Right cardiac atrium (tissue), 5 donors: ENCODE measurements at regions not wholly inside any gene's neighbourhood (a gene's known extent, or its start where the extent isn't known, plus 50 kb on each side); places are given as distances from the start of the nearest gene placed in this dataset.

Experiments used
- ATAC-seq, 2 donors: fragments of 200-7000 bp; cut with Tn5 transposase; one replicate each; pipeline versions ENCODE4 v1.8.0 to v1.9.1; 2020; ENCODE audit warnings: moderate library complexity in 2 of 2, mild to moderate bottlenecking in 1 of 2
- DNase-seq, 3 donors: peaks; one replicate each; pipeline ENCODE4 v3.0.0-alpha.2; 2020
- H3K27ac ChIP-seq: one replicate; pipeline ENCODE4 v1.5.1; 2013; ENCODE audit warnings: mild to moderate bottlenecking, low read length, control low read depth, moderate library complexity
- H3K27me3 ChIP-seq: one replicate; pipeline ENCODE4 v1.6.1; 2013; ENCODE audit not compliant: control insufficient read depth, insufficient read depth
- H3K4me1 ChIP-seq: one replicate; pipeline ENCODE4 v1.6.1; 2013; ENCODE audit warnings: low read length; ENCODE audit not compliant: control insufficient read depth, insufficient read depth
- H3K4me3 ChIP-seq: one replicate; pipeline ENCODE4 v1.5.1; 2013; ENCODE audit warnings: low read length, control low read depth
- H3K9me3 ChIP-seq: one replicate; pipeline ENCODE4 v1.6.1; 2013; ENCODE audit warnings: low read length; ENCODE audit not compliant: control insufficient read depth
- WGBS: extraction: QIAGEN DNeasy Blood & Tissue Kit; methylation state at CpG from one replicate; pipeline ENCODE4 v1.1.7; 2013; 5-methylcytosine and 5-hydroxymethylcytosine counted together
- intact Hi-C, 4 donors: fragments of 100-400 bp; cut with DNase I; formaldehyde crosslinking; loops; one replicate each; pipeline versions ENCODE4 v1.11.0 to v1.14.0; 2022 to 2023
- donor health status: healthy with polysubstance abuse.
- donor health status: DM: no; HTN: yes; CAD: no.
- donor health status: DM: no; HTN: no; CAD: no.
- donor health status: DM: no; HTN: yes; CAD: no; lungs with severe emphysema.
- donor health status: DM: yes; HTN: yes; CAD: no.

GRCh38 chr3:167958141-167958540 is 137.6 kb downstream of the GOLIM4 start:
- H3K4me1 ChIP-seq, result no peaks in the 10 kb centered on the region
- no peak for ATAC-seq
- intact Hi-C loops, result no loop called here
- H3K27ac ChIP-seq, result no peak overlapping the region
- DNase-seq, result no peak
- H3K9me3 ChIP-seq, result no peaks in the 10 kb centered on the region
- H3K4me3 ChIP-seq, result no peak overlapping the region
- H3K27me3 ChIP-seq, result no peaks in the 10 kb centered on the region
- WGBS, result 21% methylated on average over 1 of the region's 1 CpG

GRCh38 chr3:167952969-167953368 is 142.8 kb downstream of the GOLIM4 start:
- Histone ChIP-seq H3K27me3 (no peaks in the 10 kb centered on the region), H3K4me3 (no peak overlapping the region), H3K27ac (no peak overlapping the region), H3K4me1 (no peaks in the 10 kb centered on the region), H3K9me3 (no peaks in the 10 kb centered on the region)
- intact Hi-C loops, result no loop called here
- DNase-seq, result no peak
- 80% methylated on average over 4 of the region's 4 CpGs for whole genome bisulfite sequencing
- ATAC-seq, result no peak

DNA sequence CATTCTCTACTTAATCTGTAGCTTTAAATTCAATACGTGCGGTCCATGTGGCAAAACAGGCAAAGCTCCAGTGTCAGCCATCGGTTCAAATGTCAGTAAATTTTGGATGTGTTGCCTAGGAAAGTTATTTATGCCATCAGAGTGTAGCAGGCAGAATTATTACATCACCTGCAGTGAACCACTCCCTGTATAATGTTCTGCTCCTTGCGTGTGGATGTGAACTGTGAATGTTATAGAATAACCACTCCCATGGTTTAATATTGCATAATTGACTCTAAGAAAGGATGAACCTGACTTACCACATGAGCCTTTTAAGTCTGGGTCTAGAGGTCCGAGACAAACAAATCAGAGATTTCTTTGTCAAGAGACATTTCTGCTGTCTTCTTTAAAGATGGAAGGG is 145.5 kb downstream of the GOLIM4 start:
- Histone ChIP-seq H3K4me3 (no peak overlapping the region), H3K4me1 (no peaks in the 10 kb centered on the region), H3K9me3 (no peaks in the 10 kb centered on the region), H3K27me3 (no peaks in the 10 kb centered on the region), H3K27ac (no peak overlapping the region)
- intact Hi-C loops, result no loop called here
- 89% methylated on average over 5 of the region's 5 CpGs for WGBS
- DNase-seq (no peak), ATAC-seq (no peak)

DNA sequence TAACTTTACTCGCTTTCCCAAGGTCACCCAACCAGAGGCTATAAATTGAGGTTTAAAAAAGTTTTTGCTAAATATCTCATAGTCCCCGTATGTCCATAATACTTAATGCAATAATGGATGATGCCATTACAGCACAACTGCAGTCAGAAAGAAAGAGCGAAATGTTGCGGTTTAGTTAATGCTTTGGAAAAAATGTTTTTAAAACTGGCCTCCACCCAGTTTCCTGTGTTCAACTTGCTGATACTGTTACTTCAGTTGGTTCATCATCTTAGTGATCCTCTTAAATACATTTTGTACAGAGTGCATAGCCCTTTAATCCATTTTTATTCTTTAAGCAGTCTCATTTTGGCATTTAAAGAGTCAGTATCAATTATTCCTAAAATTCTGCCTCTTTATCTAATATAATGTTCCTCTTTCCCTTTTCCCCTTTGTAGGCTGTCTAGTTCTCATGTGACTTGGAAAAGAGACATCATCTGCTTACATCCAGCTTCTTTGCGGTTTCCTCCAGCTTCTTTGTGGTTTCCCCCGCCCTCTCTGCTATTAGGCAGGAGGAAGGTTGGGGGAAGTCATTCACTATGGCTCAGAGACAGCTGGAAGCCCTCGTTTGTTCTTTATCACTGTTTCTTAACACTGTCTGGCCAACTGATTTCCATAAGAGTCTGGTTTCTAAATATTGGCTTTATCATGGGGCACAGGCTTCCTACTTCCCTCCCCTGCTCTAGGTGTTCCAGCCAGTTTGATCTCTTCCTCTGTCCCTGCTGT is 154.3 kb downstream of the GOLIM4 start:
- intact Hi-C loops, result no loop called here
- Histone ChIP-seq H3K9me3 (no peaks in the 10 kb centered on the region), H3K27me3 (no peaks in the 10 kb centered on the region), H3K27ac (no peak overlapping the region), H3K4me3 (no peak overlapping the region), H3K4me1 (peaks cover 3% of the 10 kb centered on the region)
- ATAC-seq, result peak; percentile 71 to 83
- 38% methylated on average over 7 of the region's 7 CpGs for WGBS
- peak in 1 of 3 donors; percentile 16 for DNase-seq

DNA sequence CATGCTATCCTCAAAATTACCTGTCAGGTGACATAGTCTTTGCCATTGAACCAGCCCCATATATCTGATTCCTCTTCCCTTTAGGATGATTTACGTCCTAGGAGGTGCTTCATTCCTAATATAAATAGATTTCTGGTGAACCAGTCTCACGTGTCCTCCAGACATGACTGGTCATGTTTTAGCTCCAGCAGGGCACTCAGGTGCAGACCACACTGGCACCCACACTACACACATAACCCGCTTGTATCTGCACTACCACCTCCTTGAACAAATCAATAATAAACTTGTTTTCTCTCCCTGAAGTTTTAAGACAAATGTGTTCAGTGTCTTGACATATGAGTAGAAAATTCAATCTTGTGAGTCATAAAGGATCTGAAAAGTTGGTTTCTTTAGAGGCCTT is 155.5 kb downstream of the GOLIM4 start:
- intact Hi-C loops, result no loop called here
- Histone ChIP-seq H3K27ac (no peak overlapping the region), H3K4me1 (peaks cover 3% of the 10 kb centered on the region), H3K27me3 (no peaks in the 10 kb centered on the region), H3K4me3 (no peak overlapping the region), H3K9me3 (no peaks in the 10 kb centered on the region)
- 90% methylated on average over 3 of the region's 3 CpGs for WGBS
- no peak for ATAC-seq
- no peak for DNase-seq

GRCh38 chr3:167938516-167938915 is 157.2 kb downstream of the GOLIM4 start:
- no peaks in the 10 kb centered on the region for H3K27me3 ChIP-seq
- H3K27ac ChIP-seq, result no peak overlapping the region
- no peak overlapping the region for H3K4me3 ChIP-seq
- no peak for DNase-seq
- H3K4me1 ChIP-seq, result peaks cover 3% of the 10 kb centered on the region
- no peak for ATAC-seq
- no peaks in the 10 kb centered on the region for H3K9me3 ChIP-seq
- intact Hi-C loops, result loop anchor here in 1 of 4 donors (10.0 kb wide), 1 partner anchor 96 kb away; no protein-coding TSS in a partner anchor

DNA sequence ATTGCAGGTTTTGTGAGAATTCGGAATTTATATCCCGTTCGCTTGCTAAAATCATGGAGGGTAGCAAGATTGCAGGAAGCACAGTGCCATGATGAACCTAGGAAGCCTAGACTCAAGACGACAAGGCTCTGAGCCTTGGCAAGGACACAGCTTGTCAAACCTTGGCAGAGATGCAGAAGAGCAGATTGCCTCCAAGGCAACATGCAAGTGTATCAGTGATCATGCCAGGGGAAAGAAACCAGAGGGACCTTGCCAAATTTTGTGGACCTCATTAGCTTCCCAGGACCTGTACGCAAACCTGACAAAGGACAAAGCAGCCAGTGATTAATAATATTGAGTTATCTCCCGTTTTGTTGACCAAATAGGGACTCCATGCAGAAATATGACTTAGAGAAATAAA is 159.7 kb downstream of the GOLIM4 start:
- DNase-seq (peak in 1 of 3 donors; percentile 20), ATAC-seq (peak; percentile 48 to 55)
- H3K27ac ChIP-seq, result no peak overlapping the region
- intact Hi-C loops, result loop anchor here in 1 of 4 donors (10.0 kb wide), 1 partner anchor 99 kb away; no protein-coding TSS in a partner anchor
- H3K4me1 ChIP-seq, result no peaks in the 10 kb centered on the region
- no peaks in the 10 kb centered on the region for H3K27me3 ChIP-seq
- no peak overlapping the region for H3K4me3 ChIP-seq
- H3K9me3 ChIP-seq, result no peaks in the 10 kb centered on the region
- WGBS, result 75% methylated on average over 6 of the region's 6 CpGs

DNA sequence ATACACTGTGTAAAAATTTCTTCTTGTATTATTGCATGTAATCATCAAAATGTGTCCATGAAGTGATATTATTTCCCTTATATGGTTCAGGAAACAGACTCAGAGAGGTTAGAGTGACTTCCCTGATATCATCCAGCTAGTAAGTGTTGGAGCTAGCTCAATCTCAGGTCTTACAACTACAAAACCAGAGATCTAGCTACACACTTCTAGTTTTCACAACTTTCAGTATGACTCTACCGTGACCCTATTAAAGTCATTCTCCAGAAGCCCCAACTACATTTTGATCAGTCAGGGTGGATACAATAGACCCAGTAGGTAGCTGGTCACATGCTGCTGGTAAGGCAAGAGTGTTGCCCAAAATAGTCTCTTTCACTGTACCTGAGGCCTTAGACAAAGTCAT is 165.3 kb downstream of the GOLIM4 start:
- H3K4me1 ChIP-seq, result no peaks in the 10 kb centered on the region
- H3K27ac ChIP-seq, result no peak overlapping the region
- H3K4me3 ChIP-seq, result no peak overlapping the region
- H3K27me3 ChIP-seq, result no peaks in the 10 kb centered on the region
- no peaks in the 10 kb centered on the region for H3K9me3 ChIP-seq
- WGBS, result 95% methylated on average over 1 of the region's 1 CpG
- ATAC-seq (no peak), DNase-seq (no peak)
- intact Hi-C loops, result loop anchor here in 3 of 4 donors (5.0 to 10.0 kb wide), 2 partner anchors 104 to 112 kb away; no protein-coding TSS in a partner anchor

GRCh38 chr3:167929968-167930367 is 165.8 kb downstream of the GOLIM4 start:
- ATAC-seq, result no peak
- Histone ChIP-seq H3K4me3 (no peak overlapping the region), H3K27ac (no peak overlapping the region), H3K4me1 (no peaks in the 10 kb centered on the region), H3K9me3 (no peaks in the 10 kb centered on the region), H3K27me3 (no peaks in the 10 kb centered on the region)
- intact Hi-C loops, result loop anchor here (5.0 to 10.0 kb wide), 3 partner anchors 105 to 115 kb away; no protein-coding TSS in a partner anchor
- peak in 1 of 3 donors; percentile 25 for DNase-seq
- 69% methylated on average over 3 of the region's 3 CpGs for WGBS

GRCh38 chr3:167928381-167928780 is 167.3 kb downstream of the GOLIM4 start:
- ATAC-seq (no peak), DNase-seq (no peak)
- Histone ChIP-seq H3K27ac (no peak overlapping the region), H3K4me3 (no peak overlapping the region), H3K27me3 (no peaks in the 10 kb centered on the region), H3K4me1 (no peaks in the 10 kb centered on the region), H3K9me3 (no peaks in the 10 kb centered on the region)
- intact Hi-C loops, result loop anchor here in 1 of 4 donors (10.0 kb wide), 1 partner anchor 116 kb away; no protein-coding TSS in a partner anchor
- WGBS, result 68% methylated on average over 4 of the region's 4 CpGs

DNA sequence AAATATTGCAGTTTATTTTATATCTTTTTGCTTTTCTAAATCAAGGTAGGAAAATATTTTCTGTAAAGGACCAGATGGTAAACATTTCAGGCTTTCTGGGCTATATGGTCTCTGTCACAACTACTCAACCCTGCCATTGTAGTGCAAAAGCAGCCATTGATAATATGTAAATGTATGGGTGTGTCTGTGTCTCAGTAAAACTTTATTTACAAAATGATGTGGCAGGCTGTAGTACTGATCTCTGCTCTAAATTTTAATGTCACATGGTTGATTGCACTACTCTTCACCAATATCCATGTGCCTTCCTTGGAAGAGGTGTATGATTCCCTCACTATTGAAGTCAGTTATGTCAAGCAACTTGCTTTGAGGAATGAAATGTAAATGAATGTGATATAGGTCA is 175.0 kb downstream of the GOLIM4 start:
- no peak for ATAC-seq
- Histone ChIP-seq H3K27ac (no peak overlapping the region), H3K4me3 (no peak overlapping the region), H3K9me3 (no peaks in the 10 kb centered on the region), H3K27me3 (no peaks in the 10 kb centered on the region), H3K4me1 (no peaks in the 10 kb centered on the region)
- no peak for DNase-seq
- intact Hi-C loops, result loop anchor here in 1 of 4 donors (10.0 kb wide), 1 partner anchor 124 kb away; no protein-coding TSS in a partner anchor
